Esophagus (tissue), 2 donors: ENCODE measurements at regions not wholly inside any gene's neighbourhood (a gene's known extent, or its start where the extent isn't known, plus 50 kb on each side); places are given as distances from the start of the nearest gene placed in this dataset.

Source experiments
- H3K27ac ChIP-seq, 2 donors: one replicate each; pipeline ENCODE4 v1.5.1; 2013; ENCODE audit warnings: low read depth in 2 of 2, mild to moderate bottlenecking in 2 of 2, inconsistent platforms in 1 of 2, low read length in 1 of 2, moderate library complexity in 1 of 2
- H3K27me3 ChIP-seq, 2 donors: one replicate each; pipeline ENCODE4 v1.6.1; 2013; ENCODE audit warnings: low read length in 2 of 2, control low read depth in 1 of 2, mild to moderate bottlenecking in 1 of 2; ENCODE audit not compliant: insufficient read depth in 2 of 2, control insufficient read depth in 1 of 2
- H3K36me3 ChIP-seq, 2 donors: one replicate each; pipeline ENCODE4 v1.6.1; 2013; ENCODE audit warnings: low read length in 1 of 2; ENCODE audit not compliant: control insufficient read depth in 2 of 2, insufficient read depth in 2 of 2
- H3K4me1 ChIP-seq, 2 donors: one replicate each; pipeline ENCODE4 v1.6.1; 2013; ENCODE audit warnings: low read length in 1 of 2; ENCODE audit not compliant: control insufficient read depth in 2 of 2, insufficient read depth in 2 of 2
- H3K4me3 ChIP-seq, 2 donors: one replicate each; pipeline ENCODE4 v1.5.1; 2013; ENCODE audit warnings: low read length in 2 of 2, mild to moderate bottlenecking in 2 of 2, low read depth in 1 of 2, moderate library complexity in 1 of 2
- H3K9me3 ChIP-seq, 2 donors: one replicate each; pipeline ENCODE4 v1.6.1; 2013; ENCODE audit warnings: mild to moderate bottlenecking in 2 of 2, low read depth in 1 of 2, low read length in 1 of 2, moderate library complexity in 1 of 2; ENCODE audit not compliant: control insufficient read depth in 2 of 2, insufficient read depth in 1 of 2
- WGBS, 2 donors: extraction: QIAGEN DNeasy Blood & Tissue Kit; methylation state at CpG; one replicate each; pipeline ENCODE4 v1.1.7; 2013; 5-methylcytosine and 5-hydroxymethylcytosine counted together
- donor health status: healthy with polysubstance abuse.
- donor health status: Bipolar disorder and iron deficiency.

GRCh38 chr20:48474022-48474421 is 353.8 kb downstream of the PREX1 start:
- Histone ChIP-seq H3K9me3 (peaks cover 0 to 4% of the 10 kb centered on the region in 2 donors), H3K27me3 (no peaks in the 10 kb centered on the region), H3K4me3 (no peak overlapping the region), H3K4me1 (no peaks in the 10 kb centered on the region), H3K27ac (no peak overlapping the region), H3K36me3 (no peaks in the 10 kb centered on the region)
- WGBS, 2 donors: 70 to 73% methylated on average over 5 of the region's 5 CpGs

- Histone ChIP-seq H3K4me1 (peaks cover 0 to 2% of the 10 kb centered on the region in 2 donors), H3K27ac (no peak overlapping the region), H3K27me3 (no peaks in the 10 kb centered on the region), H3K9me3 (peaks cover 3 to 4% of the 10 kb centered on the region in 2 donors), H3K4me3 (no peak overlapping the region), H3K36me3 (no peaks in the 10 kb centered on the region)
- WGBS, 2 donors: 63 to 67% methylated on average over 9 of the region's 9 CpGs
These were observed 355.9 kb downstream of the PREX1 start for GRCh38 chr20:48471759-48472408.

- peaks cover under 1 to 3% of the 10 kb centered on the region in 2 donors for H3K9me3 ChIP-seq
- H3K27ac ChIP-seq: no peak overlapping the region
- H3K36me3 ChIP-seq: no peaks in the 10 kb centered on the region
- H3K4me3 ChIP-seq: no peak overlapping the region
- no peaks in the 10 kb centered on the region for H3K27me3 ChIP-seq
- 73 to 77% methylated on average over 5 of the region's 5 CpGs for WGBS, 2 donors
- peaks cover 0 to 2% of the 10 kb centered on the region in 2 donors for H3K4me1 ChIP-seq
These were observed 356.6 kb downstream of the PREX1 start for GRCh38 chr20:48471176-48471575.

- Histone ChIP-seq H3K27me3 (no peaks in the 10 kb centered on the region), H3K4me3 (no peak overlapping the region), H3K27ac (no peak overlapping the region), H3K36me3 (no peaks in the 10 kb centered on the region), H3K9me3 (peaks cover 0 to 3% of the 10 kb centered on the region in 2 donors), H3K4me1 (peaks cover 2% of the 10 kb centered on the region in 2 donors)
- 90 to 91% methylated on average over 3 of the region's 3 CpGs for WGBS, 2 donors
These were observed 357.7 kb downstream of the PREX1 start for GRCh38 chr20:48470141-48470540.

GRCh38 chr20:48469026-48469425 is 358.8 kb downstream of the PREX1 start:
- no peak overlapping the region for H3K4me3 ChIP-seq
- H3K27me3 ChIP-seq: no peaks in the 10 kb centered on the region
- peaks cover 2% of the 10 kb centered on the region in 2 donors for H3K4me1 ChIP-seq
- 85 to 90% methylated on average over 4 of the region's 4 CpGs for WGBS, 2 donors
- no peak overlapping the region for H3K27ac ChIP-seq
- H3K36me3 ChIP-seq: no peaks in the 10 kb centered on the region
- H3K9me3 ChIP-seq: peaks cover 0 to 3% of the 10 kb centered on the region in 2 donors

GRCh38 chr20:48468571-48468970 is 359.2 kb downstream of the PREX1 start:
- H3K9me3 ChIP-seq: peaks cover 0 to 3% of the 10 kb centered on the region in 2 donors
- H3K27ac ChIP-seq: no peak overlapping the region
- no peak overlapping the region for H3K4me3 ChIP-seq
- H3K4me1 ChIP-seq: peaks cover 2% of the 10 kb centered on the region in 2 donors
- H3K36me3 ChIP-seq: no peaks in the 10 kb centered on the region
- H3K27me3 ChIP-seq: no peaks in the 10 kb centered on the region
- 67 to 83% methylated on average over 5 of the region's 5 CpGs for WGBS, 2 donors

GRCh38 chr20:48467622-48468021 is 360.2 kb downstream of the PREX1 start:
- Histone ChIP-seq H3K27me3 (no peaks in the 10 kb centered on the region), H3K4me3 (no peak overlapping the region), H3K9me3 (peaks cover 0 to 3% of the 10 kb centered on the region in 2 donors), H3K27ac (no peak overlapping the region), H3K36me3 (no peaks in the 10 kb centered on the region), H3K4me1 (peaks cover 2% of the 10 kb centered on the region in 2 donors)
- WGBS, 2 donors: 86 to 93% methylated on average over 2 of the region's 2 CpGs

- WGBS, 2 donors: 91% methylated on average over 4 of the region's 4 CpGs
- H3K36me3 ChIP-seq: no peaks in the 10 kb centered on the region
- H3K9me3 ChIP-seq: peaks cover 0 to 3% of the 10 kb centered on the region in 2 donors
- H3K27ac ChIP-seq: no peak overlapping the region
- no peak overlapping the region for H3K4me3 ChIP-seq
- no peaks in the 10 kb centered on the region for H3K27me3 ChIP-seq
- peaks cover 2% of the 10 kb centered on the region in 2 donors for H3K4me1 ChIP-seq
These were observed 362.5 kb downstream of the PREX1 start for GRCh38 chr20:48465271-48465670.

GRCh38 chr20:48463916-48464315 is 363.9 kb downstream of the PREX1 start:
- Histone ChIP-seq H3K4me3 (no peak overlapping the region), H3K27me3 (no peaks in the 10 kb centered on the region), H3K36me3 (no peaks in the 10 kb centered on the region), H3K9me3 (peaks cover 0 to 3% of the 10 kb centered on the region in 2 donors), H3K27ac (no peak overlapping the region), H3K4me1 (peaks cover 2% of the 10 kb centered on the region in 2 donors)
- WGBS, 2 donors: 71 to 73% methylated on average over 6 of the region's 6 CpGs

GRCh38 chr20:48463096-48463720 is 364.6 kb downstream of the PREX1 start:
- WGBS, 2 donors: 67 to 71% methylated on average over 11 of the region's 11 CpGs
- H3K27ac ChIP-seq: no peak overlapping the region

More at GRCh38 chr20:48463096-48463720, 364.6 kb downstream of the PREX1 start:
- no peaks in the 10 kb centered on the region for H3K27me3 ChIP-seq
- H3K36me3 ChIP-seq: no peaks in the 10 kb centered on the region
- no peak overlapping the region for H3K4me3 ChIP-seq
- peaks cover 2% of the 10 kb centered on the region in 2 donors for H3K4me1 ChIP-seq
- H3K9me3 ChIP-seq: peaks cover 0 to 3% of the 10 kb centered on the region in 2 donors
